ENCODE measurements at regions not wholly inside any gene's neighbourhood (a gene's known extent, or its start where the extent isn't known, plus 50 kb on each side); places are given as distances from the start of the nearest gene placed in this dataset.

GRCh38 chr10:44046605-44047004, 338.3 kb downstream of the CXCL12 start:
- TF ChIP-seq GABPA (IDR thresholded peaks at IDR 0.05 in 1 of 2, conservative IDR thresholded peaks at IDR 0.05 in 1 of 2) (no peak), SP1 (IDR thresholded peaks at IDR 0.05) (no peak)
- TF ChIP-seq, protein P1, sequence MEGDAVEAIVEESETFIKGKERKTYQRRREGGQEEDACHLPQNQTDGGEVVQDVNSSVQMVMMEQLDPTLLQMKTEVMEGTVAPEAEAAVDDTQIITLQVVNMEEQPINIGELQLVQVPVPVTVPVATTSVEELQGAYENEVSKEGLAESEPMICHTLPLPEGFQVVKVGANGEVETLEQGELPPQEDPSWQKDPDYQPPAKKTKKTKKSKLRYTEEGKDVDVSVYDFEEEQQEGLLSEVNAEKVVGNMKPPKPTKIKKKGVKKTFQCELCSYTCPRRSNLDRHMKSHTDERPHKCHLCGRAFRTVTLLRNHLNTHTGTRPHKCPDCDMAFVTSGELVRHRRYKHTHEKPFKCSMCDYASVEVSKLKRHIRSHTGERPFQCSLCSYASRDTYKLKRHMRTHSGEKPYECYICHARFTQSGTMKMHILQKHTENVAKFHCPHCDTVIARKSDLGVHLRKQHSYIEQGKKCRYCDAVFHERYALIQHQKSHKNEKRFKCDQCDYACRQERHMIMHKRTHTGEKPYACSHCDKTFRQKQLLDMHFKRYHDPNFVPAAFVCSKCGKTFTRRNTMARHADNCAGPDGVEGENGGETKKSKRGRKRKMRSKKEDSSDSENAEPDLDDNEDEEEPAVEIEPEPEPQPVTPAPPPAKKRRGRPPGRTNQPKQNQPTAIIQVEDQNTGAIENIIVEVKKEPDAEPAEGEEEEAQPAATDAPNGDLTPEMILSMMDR (IDR thresholded peaks at IDR 0.05; ENCODE audit: low read depth, low read length, missing input control), result no peak
- TF ChIP-seq, protein P2, sequence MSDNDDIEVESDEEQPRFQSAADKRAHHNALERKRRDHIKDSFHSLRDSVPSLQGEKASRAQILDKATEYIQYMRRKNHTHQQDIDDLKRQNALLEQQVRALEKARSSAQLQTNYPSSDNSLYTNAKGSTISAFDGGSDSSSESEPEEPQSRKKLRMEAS (IDR thresholded peaks at IDR 0.05), result no peak

All from liver (tissue), 3 donors.